ENCODE measurements at regions not wholly inside any gene's neighbourhood (a gene's known extent, or its start where the extent isn't known, plus 50 kb on each side); places are given as distances from the start of the nearest gene placed in this dataset.
"Not testable (repeated sequence)": the region's sequence is repeated elsewhere in the genome, so short reads cannot be mapped to it uniquely, and the experiment has no call there.

GRCh38 chr7:8938044-8938805, 504.8 kb downstream of the NXPH1 start:
- DNase-seq: no peak

GRCh38 chr7:8939446-8939845, 506.0 kb downstream of the NXPH1 start:
- DNase-seq: no peak

- DNase-seq: no peak
Measured at GRCh38 chr7:8963722-8964121, 530.3 kb downstream of the NXPH1 start.

- DNase-seq: no peak
Measured at GRCh38 chr7:8965177-8965576, 531.8 kb downstream of the NXPH1 start.

DNA sequence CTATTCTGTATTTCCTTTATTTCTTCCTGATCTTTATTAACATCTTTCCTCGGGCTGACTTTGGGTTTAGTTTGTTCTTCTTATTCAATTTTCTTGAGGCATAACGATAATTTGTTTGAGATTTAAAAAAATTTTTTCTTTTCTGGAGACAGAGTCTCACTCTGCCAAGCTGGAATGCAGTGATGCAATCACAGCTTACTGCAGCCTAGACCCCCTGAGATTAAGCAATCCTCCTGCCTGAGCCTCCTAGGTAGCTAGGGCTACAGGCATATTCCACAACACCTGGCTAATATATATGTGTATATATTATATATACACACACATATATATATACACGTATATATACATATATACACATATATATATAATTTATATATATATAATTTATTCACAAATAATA, 540.2 kb downstream of the NXPH1 start:
- no peak for DNase-seq

DNA sequence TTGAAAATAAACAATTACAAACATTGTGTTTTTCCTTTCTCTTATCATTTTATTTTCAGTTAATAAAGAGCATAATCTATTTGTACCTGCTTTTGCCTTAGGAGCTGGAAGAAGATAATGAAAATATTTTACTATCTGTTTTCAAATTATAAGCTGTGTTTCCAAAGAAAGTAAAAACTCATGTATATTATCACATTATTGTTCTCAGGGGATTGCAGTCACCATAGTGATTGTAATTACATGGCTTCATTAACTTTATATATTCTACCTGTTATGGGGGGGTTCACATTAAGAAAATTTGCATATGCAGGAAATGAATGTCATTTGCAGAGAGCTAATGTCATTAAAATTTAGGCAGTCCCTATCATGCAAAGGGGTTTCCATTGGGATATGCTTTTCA, 542.3 kb downstream of the NXPH1 start:
- no peak for DNase-seq

GRCh38 chr7:8982338-8982992, 549.1 kb downstream of the NXPH1 start:
- DNase-seq: no peak

- DNase-seq: no peak
Measured at GRCh38 chr7:8985255-8985654, 551.8 kb downstream of the NXPH1 start.

DNA sequence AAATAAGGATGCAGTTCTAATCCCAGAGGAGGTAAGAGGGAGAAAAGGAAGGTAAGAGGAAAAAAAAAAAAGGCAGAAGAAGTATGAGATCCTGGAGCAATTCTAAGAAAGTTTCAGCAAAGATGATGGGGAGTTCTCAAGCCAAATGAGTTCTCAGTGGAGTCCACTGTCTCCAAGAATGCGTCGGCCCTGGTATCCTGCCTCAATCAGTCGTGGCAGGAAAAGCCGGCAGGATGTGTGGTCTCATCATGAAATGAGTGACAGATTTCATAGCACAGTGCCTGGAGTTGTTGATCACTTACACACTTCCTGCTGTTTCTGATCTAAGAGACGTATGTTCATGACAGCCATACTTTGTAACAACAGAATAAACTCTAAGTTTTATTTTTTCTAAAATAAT, 554.9 kb downstream of the NXPH1 start:
- no peak for DNase-seq

DNA sequence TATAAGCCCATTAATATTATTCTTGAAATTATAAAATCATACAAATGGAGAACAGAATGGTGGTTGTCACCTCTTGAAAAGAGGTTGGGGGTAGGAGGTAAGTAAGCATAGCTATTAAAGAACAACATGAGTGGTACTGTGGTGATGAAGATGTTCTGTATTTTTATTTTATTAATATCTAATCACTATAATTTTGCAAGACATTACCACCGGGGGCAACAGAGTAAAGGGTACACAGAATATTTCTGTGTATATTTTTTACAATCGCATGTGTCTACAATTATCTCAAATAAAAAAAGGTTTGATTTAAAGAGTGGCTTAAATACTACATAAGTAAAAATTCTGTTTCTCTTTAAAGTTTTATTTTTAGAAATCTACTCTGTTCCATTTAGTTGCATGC, 557.8 kb downstream of the NXPH1 start:
- DNase-seq: no peak

- DNase-seq: no peak
Measured at GRCh38 chr7:8998762-8999161, 565.4 kb downstream of the NXPH1 start.

- DNase-seq: no peak
Measured at GRCh38 chr7:9013940-9014339, 580.5 kb downstream of the NXPH1 start.

DNA sequence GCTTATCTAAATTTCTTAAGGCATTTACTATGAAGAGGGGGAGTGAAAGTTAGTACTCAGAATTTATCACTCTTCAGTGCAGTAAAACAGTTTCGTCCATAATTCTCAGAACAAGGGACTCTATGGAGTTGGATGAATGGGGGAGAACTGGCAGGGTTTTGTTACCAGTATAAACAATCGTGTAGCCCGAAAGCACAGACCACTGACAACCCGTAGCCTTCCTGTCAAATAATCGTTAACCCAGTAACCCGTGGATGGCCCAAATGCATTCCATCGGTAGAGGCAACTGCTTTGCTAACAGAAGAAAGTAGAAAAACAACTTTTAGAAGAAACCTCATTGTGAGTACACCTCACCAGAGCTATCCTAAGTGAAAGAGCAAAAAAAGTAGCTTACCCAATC, 583.9 kb downstream of the NXPH1 start:
- no peak for DNase-seq

DNA sequence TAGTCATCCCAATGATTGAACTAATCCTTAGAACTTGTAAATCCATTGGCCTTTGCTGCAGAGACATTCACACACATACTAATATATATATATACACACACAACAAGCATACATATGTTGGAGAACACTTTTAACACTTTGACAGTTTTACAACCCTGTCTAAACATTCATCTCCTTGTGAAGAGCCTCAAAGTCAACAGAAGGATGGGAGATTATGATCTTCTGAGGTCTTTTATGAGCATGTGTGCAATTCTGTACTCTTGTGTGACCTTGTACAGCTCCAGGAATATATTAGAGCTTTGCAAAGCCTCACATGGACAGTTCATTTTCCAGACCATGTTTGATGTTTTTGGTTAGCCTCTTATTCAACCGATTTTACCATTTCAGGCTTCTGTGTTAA, 589.0 kb downstream of the NXPH1 start:
- DNase-seq: no peak

DNA sequence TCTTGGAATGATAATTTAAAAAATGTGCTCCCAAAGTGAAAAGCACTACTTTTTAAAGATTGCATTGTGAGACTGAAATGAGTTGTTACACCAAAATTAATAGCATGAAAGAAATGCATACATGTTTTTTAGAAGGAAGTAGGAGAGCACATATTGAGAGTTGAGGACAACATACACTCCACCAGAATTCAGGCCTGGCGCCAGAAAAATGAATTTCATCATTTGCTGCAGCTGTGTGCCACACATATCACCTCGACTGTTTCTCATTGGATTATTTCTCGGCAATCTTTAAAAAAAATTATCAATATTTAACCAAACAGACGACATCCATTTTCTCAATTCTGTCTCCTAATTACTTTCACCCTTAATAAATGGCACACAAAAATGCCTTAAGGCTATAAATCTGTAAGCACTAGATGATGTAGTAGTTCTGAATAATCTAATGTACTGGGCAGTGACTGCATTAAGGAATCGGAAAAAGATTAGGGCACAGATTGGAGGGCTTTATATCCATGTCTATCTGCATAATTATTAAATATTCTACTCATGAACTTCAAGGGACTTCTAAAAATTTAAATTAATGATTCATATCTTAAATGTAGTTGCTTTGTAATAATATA, 590.4 kb downstream of the NXPH1 start:
- no peak for DNase-seq

GRCh38 chr7:9026121-9026520, 592.7 kb downstream of the NXPH1 start:
- DNase-seq: no peak

- no peak for DNase-seq
Measured at GRCh38 chr7:9028012-9028411, 594.6 kb downstream of the NXPH1 start.

GRCh38 chr7:9029681-9030530, 596.5 kb downstream of the NXPH1 start:
- no peak for DNase-seq

DNA sequence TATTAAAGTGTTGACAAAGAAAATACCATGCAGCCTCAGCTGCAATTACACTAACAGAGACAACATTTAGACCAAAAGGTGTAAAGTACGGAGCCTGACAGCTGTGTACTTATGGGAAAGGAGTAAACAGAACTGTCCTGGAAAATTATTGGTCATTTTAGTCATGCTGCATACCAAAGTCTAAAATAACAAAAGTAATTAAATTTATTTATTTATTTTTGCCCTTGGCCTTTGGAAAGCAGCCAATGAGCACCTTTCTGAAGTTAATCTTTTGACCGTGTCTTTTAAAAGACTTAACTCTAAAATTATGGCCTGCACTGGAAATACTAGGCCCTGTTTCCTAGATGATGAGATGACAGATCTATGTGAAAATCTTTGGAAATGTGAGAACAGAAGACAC, 597.6 kb downstream of the NXPH1 start:
- DNase-seq: no peak

DNA sequence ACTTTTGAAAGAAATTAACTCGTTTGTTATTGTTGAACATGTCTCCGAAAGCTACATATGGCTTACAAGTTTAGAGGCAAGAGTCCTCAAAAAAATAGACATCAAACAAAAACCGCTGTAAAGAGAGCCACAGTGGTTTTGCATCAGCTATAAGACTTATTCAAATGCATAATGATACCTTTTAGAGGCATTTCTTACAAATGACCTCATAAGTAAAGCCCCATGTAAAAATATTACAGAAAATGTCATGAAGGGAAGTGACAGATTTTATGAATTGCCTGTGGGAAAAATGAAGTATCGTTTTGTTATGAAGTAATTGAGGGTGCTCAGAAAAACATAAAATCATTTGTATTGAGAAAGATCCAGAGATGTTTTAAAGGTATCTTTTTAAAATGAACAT, 598.0 kb downstream of the NXPH1 start:
- DNase-seq: no peak

DNA sequence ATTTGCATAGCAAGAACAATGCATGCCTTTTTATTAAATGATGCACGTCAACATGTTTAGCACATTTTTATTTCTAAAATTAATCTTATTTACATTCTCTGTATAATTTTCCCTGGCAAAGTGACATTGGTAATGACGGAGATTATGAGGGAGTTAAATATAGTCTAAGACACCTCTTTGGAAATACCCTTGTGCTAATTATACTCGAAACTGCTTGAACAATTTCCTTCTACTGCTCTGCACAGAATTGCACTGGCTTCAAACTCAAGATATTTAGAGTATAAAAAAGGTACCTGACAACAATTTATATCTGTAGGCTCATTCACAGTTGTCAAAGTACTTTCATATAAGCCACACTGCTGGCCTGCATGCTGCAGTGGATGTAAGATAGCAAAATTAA, 602.7 kb downstream of the NXPH1 start:
- no peak for DNase-seq

GRCh38 chr7:9071160-9071762, 637.9 kb downstream of the NXPH1 start:
- DNase-seq: no peak

DNA sequence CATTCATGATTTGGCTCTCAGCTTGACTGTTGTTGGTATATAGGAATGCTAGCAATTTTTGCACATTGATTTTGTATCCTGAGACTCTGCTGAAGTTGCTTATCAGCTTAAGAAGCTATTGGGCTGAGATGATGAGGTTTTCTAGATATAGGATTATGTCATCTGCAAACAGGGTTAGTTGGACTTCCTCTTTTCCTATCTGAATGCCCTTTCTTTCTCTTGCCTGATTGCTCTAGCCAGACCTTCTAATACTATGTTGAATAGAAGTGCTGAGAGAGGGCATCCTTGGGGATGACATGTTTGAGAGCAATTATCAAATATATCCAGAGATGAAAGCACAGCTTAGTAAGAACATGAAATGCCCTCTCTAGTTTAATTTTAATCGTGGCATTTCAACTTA, 642.4 kb downstream of the NXPH1 start:
- not testable (repeated sequence) for DNase-seq
